Endothelial cell of umbilical vein (primary cell): ENCODE measurements at regions not wholly inside any gene's neighbourhood (a gene's known extent, or its start where the extent isn't known, plus 50 kb on each side); places are given as distances from the start of the nearest gene placed in this dataset.

Experiments used
- BruUV-seq: library from RNA; stranded (reverse); fragments of 400-500 nt; replicated peaks from 2 replicates; lab custom pipeline; 2021; lab: Mats Ljungman, UMichigan
- CTCF ChIA-PET: fragments of 300-600, 350-600 bp; sonication (Branson Sonifier 250); formaldehyde crosslinking; loops from one replicate; lab custom pipeline; 2021; ENCODE audit warnings: antibody characterized with exemption, inconsistent platforms; lab: Charles Lee
- POLR2A ChIA-PET: fragments of 300-600, 350-600 bp; sonication (Branson Sonifier 250); formaldehyde crosslinking; loops from one replicate; lab custom pipeline; 2021; ENCODE audit warnings: antibody characterized with exemption, inconsistent platforms; lab: Charles Lee
- DNase-seq: peaks from one replicate; pipeline ENCODE4 v3.0.0-alpha.2; 2011; ENCODE audit warnings: low read depth, low spot score
- FAIRE-seq: peaks from 2 replicates; lab custom pipeline; 2011; peaks lifted over from hg19 to GRCh38; lab: Jason Lieb, UNC
- H2AFZ ChIP-seq: 2 replicates; pipeline ENCODE4 v1.6.0; 2012; ENCODE audit warnings: low read depth, low read length, control low read depth, inconsistent platforms
- H3K27ac ChIP-seq: 2 replicates; pipeline ENCODE4 v1.5.1; 2011; ENCODE audit warnings: low read depth, mild to moderate bottlenecking, control low read depth, low read length, moderate library complexity; ENCODE audit not compliant: insufficient read depth
- H3K27me3 ChIP-seq, 2 experiments: 2 replicates each; pipeline versions ENCODE4 v1.6.0 to v1.6.1; 2011; ENCODE audit warnings: low read length in 2 of 2, mixed read lengths in 1 of 2; ENCODE audit not compliant: control insufficient read depth in 2 of 2, insufficient read depth in 2 of 2
- H3K36me3 ChIP-seq, 2 experiments: 2 replicates in 1 of 2; 3 replicates in 1 of 2; pipeline ENCODE4 v1.5.1; 2011; ENCODE audit warnings: low read length in 2 of 2, mild to moderate bottlenecking in 1 of 2, moderate library complexity in 1 of 2; ENCODE audit not compliant: control insufficient read depth in 2 of 2, insufficient read depth in 2 of 2; ENCODE audit errors: extremely low read depth in 1 of 2
- H3K4me1 ChIP-seq: 3 replicates; pipeline ENCODE4 v1.5.1; 2011; ENCODE audit warnings: mild to moderate bottlenecking, low read length; ENCODE audit not compliant: control insufficient read depth, insufficient read depth; ENCODE audit errors: extremely low read depth
- H3K4me2 ChIP-seq: 2 replicates; pipeline ENCODE4 v1.6.1; 2011; ENCODE audit warnings: low read length, control low read depth, mixed read lengths; ENCODE audit not compliant: insufficient read depth
- H3K4me3 ChIP-seq, 3 experiments: fragments of 200-600 bp in 1 of 3; sonication (generic), shearing (Covaris generic) in 1 of 3; replicated peaks in 1 of 3; 2 replicates each; pipeline ENCODE4 v1.5.1; 2011 to 2016; ENCODE audit warnings: control low read depth in 3 of 3, low read length in 3 of 3, mild to moderate bottlenecking in 2 of 3, inconsistent platforms in 1 of 3, low read depth in 1 of 3, moderate library complexity in 1 of 3; ENCODE audit not compliant: insufficient read depth in 1 of 3
- H3K79me2 ChIP-seq: 2 replicates; pipeline ENCODE4 v1.6.0; 2012; ENCODE audit warnings: low read length, inconsistent platforms; ENCODE audit not compliant: control insufficient read depth, insufficient read depth
- H3K9ac ChIP-seq: replicated peaks from 2 replicates; pipeline ENCODE3; 2011; ENCODE audit warnings: low read length, control low read depth; ENCODE audit not compliant: insufficient read depth; ENCODE audit errors: extremely low read depth
- H3K9me1 ChIP-seq: replicated peaks from 3 replicates; pipeline ENCODE4 v1.6.0; 2011; ENCODE audit warnings: mild to moderate bottlenecking, low read length; ENCODE audit not compliant: control insufficient read depth, insufficient read depth; ENCODE audit errors: extremely low read depth
- H3K9me3 ChIP-seq: replicated peaks from 2 replicates; pipeline ENCODE4 v1.5.1; 2012; ENCODE audit warnings: low read length, inconsistent platforms; ENCODE audit not compliant: control insufficient read depth, insufficient read depth
- H4K20me1 ChIP-seq: replicated peaks from 2 replicates; pipeline ENCODE3; 2011; ENCODE audit warnings: mild to moderate bottlenecking, low read length; ENCODE audit not compliant: control insufficient read depth, insufficient read depth; ENCODE audit errors: extremely low read depth
- CTCF ChIP-seq, 2 donors: IDR thresholded peaks; 1 replicate in 1 of 2; 2 replicates in 1 of 2; pipeline ENCODE4 v1.5.1; 2011; ENCODE audit warnings: low read length in 2 of 2, mild to moderate bottlenecking in 2 of 2, moderate library complexity in 2 of 2, control low read depth in 1 of 2, inconsistent platforms in 1 of 2, low read depth in 1 of 2; ENCODE audit not compliant: insufficient read depth in 1 of 2; ENCODE audit errors: extremely low read depth in 1 of 2
- EZH2 ChIP-seq: IDR thresholded peaks from 2 replicates; pipeline ENCODE4 v1.6.1; 2012; ENCODE audit warnings: borderline replicate concordance, low read depth, mild to moderate bottlenecking, moderate library complexity, low read length, inconsistent platforms; ENCODE audit not compliant: severe bottlenecking
- FOS ChIP-seq: IDR thresholded peaks from 2 replicates; pipeline ENCODE4 v1.6.1; 2011; ENCODE audit warnings: mild to moderate bottlenecking, low read length, moderate library complexity, borderline replicate concordance; ENCODE audit not compliant: insufficient read depth
- GATA2 ChIP-seq: IDR thresholded peaks from 2 replicates; pipeline ENCODE4 v1.7.0; 2011; ENCODE audit warnings: low read depth, mild to moderate bottlenecking, moderate library complexity, mixed read lengths, low read length; ENCODE audit not compliant: insufficient read length, insufficient read depth
- JUN ChIP-seq: IDR thresholded peaks from 2 replicates; pipeline ENCODE4 v1.6.1; 2011; ENCODE audit warnings: borderline replicate concordance, low read depth; ENCODE audit not compliant: insufficient read length, insufficient read depth
- MAX ChIP-seq: IDR thresholded peaks from 2 replicates; pipeline ENCODE4 v1.6.1; 2011; ENCODE audit not compliant: insufficient read depth, insufficient read length
- MYC ChIP-seq: IDR thresholded peaks from one replicate; pipeline ENCODE4 v1.6.1; 2011; ENCODE audit warnings: mild to moderate bottlenecking, low read depth, low read length
- POLR2A ChIP-seq: IDR thresholded peaks from 2 replicates; pipeline ENCODE4 v1.6.1; 2012; ENCODE audit warnings: low read depth, mild to moderate bottlenecking, control low read depth, low read length
- POLR2AphosphoS5 ChIP-seq: IDR thresholded peaks from 2 replicates; pipeline ENCODE4 v1.6.1; 2012; ENCODE audit warnings: low read depth, mild to moderate bottlenecking, control low read depth, low read length, moderate library complexity; ENCODE audit not compliant: insufficient read depth
- dilution Hi-C: fragments of 300-500 bp; cut with MboI; formaldehyde crosslinking; loops from one replicate; pipeline ENCODE4 v1.15.0; 2019; ENCODE audit warnings: low sequenced_read_pairs; ENCODE audit not compliant: extremely low pct_ligation_motif_present
- intact Hi-C: fragments of 100-400 bp; cut with micrococcal nuclease; formaldehyde crosslinking; loops from one replicate; pipeline ENCODE4 v1.10.0; 2022

- Histone ChIP-seq H2AFZ (no peak overlapping the region), H3K4me3 (no peak overlapping the region), H3K9me1 (no peaks in the 10 kb centered on the region), H3K9ac (no peak overlapping the region), H3K27ac (no peak overlapping the region), H3K27me3 (no peaks in the 10 kb centered on the region), H3K36me3 (no peaks in the 10 kb centered on the region), H3K9me3 (no peaks in the 10 kb centered on the region), H4K20me1 (no peaks in the 10 kb centered on the region), H3K4me2 (no peak overlapping the region), H3K4me1 (no peaks in the 10 kb centered on the region), H3K79me2 (no peaks in the 10 kb centered on the region)
- no peak for DNase-seq
- dilution Hi-C loops = no loop called here
- intact Hi-C loops = no loop called here
- FAIRE-seq = no peak
- no peak for TF ChIP-seq JUN
- no peak for TF ChIP-seq CTCF (IDR thresholded peaks at IDR 0.05; ENCODE audit: extremely low read depth in 1 of 2, insufficient read depth in 1 of 2, low read depth in 1 of 2, low read length in 2 of 2)
- no peak for TF ChIP-seq FOS
- ChIA-PET CTCF (interaction anchor here (0.7 to 2.8 kb wide), 4 partner anchors 14 to 304 kb away, joined by 3 to 14 read pairs (median 7); no protein-coding TSS in a partner anchor), POLR2A (no interaction called here)
- BruUV-seq = no TSS peak
These were observed 75.4 kb upstream of the TRPC4 start for GRCh38 chr13:37944869-37945442.

GRCh38 chr13:37944081-37944868, 74.7 kb upstream of the TRPC4 start:
- H2AFZ ChIP-seq = no peak overlapping the region
- POLR2A ChIA-PET = no interaction called here
- no peak for TF ChIP-seq MYC
- no peak for TF ChIP-seq EZH2
- TF ChIP-seq GATA2 = no peak
- no peak for TF ChIP-seq POLR2AphosphoS5
- TF ChIP-seq JUN = no peak
- no peak for TF ChIP-seq FOS
- TF ChIP-seq MAX = no peak
- no peak for TF ChIP-seq POLR2A
- no peak for TF ChIP-seq CTCF (IDR thresholded peaks at IDR 0.05; ENCODE audit: extremely low read depth in 1 of 2, insufficient read depth in 1 of 2, low read depth in 1 of 2, low read length in 2 of 2)
- H3K27me3 ChIP-seq = no peaks in the 10 kb centered on the region
- dilution Hi-C loops = no loop called here
- no peak overlapping the region for H3K27ac ChIP-seq
- no peaks in the 10 kb centered on the region for H3K9me3 ChIP-seq
- BruUV-seq = no TSS peak
- H3K79me2 ChIP-seq = no peaks in the 10 kb centered on the region
- CTCF ChIA-PET = interaction anchor here (1.3 to 2.8 kb wide), 3 partner anchors 15 to 304 kb away, joined by 3 to 14 read pairs (median 11); no protein-coding TSS in a partner anchor
- no peak overlapping the region for H3K4me2 ChIP-seq
- H3K36me3 ChIP-seq = no peaks in the 10 kb centered on the region
- intact Hi-C loops = no loop called here
- DNase-seq (no peak), FAIRE-seq (no peak)
- no peaks in the 10 kb centered on the region for H3K9me1 ChIP-seq
- no peak overlapping the region for H3K9ac ChIP-seq
- H3K4me1 ChIP-seq = no peaks in the 10 kb centered on the region
- no peak overlapping the region for H3K4me3 ChIP-seq
- no peaks in the 10 kb centered on the region for H4K20me1 ChIP-seq
